ENCODE measurements at regions not wholly inside any gene's neighbourhood (a gene's known extent, or its start where the extent isn't known, plus 50 kb on each side); places are given as distances from the start of the nearest gene placed in this dataset.

DNA sequence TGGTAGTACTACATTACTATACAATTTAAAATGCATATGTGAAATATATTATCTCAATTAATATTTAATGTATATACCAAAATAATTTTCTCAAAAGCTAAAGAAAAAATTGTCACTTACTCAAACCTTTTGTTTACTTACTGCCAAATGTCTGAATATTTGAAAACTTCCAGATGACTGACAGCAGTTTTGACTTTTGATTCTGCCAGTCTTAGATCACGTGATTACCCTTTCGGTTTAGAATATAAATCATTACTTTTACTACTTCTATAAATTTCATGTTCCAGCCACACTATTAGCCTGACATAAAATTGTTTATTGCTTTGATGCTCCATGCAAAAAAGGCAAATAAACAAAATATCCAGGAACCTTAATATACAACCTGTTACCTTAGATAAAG, 680.7 kb upstream of the ID4 start:
- TF ChIP-seq, protein P1, sequence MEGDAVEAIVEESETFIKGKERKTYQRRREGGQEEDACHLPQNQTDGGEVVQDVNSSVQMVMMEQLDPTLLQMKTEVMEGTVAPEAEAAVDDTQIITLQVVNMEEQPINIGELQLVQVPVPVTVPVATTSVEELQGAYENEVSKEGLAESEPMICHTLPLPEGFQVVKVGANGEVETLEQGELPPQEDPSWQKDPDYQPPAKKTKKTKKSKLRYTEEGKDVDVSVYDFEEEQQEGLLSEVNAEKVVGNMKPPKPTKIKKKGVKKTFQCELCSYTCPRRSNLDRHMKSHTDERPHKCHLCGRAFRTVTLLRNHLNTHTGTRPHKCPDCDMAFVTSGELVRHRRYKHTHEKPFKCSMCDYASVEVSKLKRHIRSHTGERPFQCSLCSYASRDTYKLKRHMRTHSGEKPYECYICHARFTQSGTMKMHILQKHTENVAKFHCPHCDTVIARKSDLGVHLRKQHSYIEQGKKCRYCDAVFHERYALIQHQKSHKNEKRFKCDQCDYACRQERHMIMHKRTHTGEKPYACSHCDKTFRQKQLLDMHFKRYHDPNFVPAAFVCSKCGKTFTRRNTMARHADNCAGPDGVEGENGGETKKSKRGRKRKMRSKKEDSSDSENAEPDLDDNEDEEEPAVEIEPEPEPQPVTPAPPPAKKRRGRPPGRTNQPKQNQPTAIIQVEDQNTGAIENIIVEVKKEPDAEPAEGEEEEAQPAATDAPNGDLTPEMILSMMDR (IDR thresholded peaks at IDR 0.05) = no peak
- TF ChIP-seq POLR2A (IDR thresholded peaks at IDR 0.05) = no peak
